Heart left ventricle (tissue), 16 donors: ENCODE measurements at regions not wholly inside any gene's neighbourhood (a gene's known extent, or its start where the extent isn't known, plus 50 kb on each side); places are given as distances from the start of the nearest gene placed in this dataset.
A peak's percentile ranks its signal among the peaks of the same experiment; 100 is the strongest.

Experiments used
- ATAC-seq, 4 donors: fragments of 200-7000 bp; cut with Tn5 transposase; one replicate each; pipeline ENCODE4 v1.9.1; 2020 to 2022; ENCODE audit warnings: moderate library complexity in 4 of 4, mild to moderate bottlenecking in 3 of 4, moderate number of reproducible peaks in 1 of 4
- DNase-seq, 5 donors: peaks; one replicate each; pipeline ENCODE4 v3.0.0-alpha.2; 2020
- H3K27ac ChIP-seq, 12 donors: fragments of 200-600 bp; sonication (generic) in 4 of 12; one replicate each; pipeline versions ENCODE4 v1.5.0 to v1.8.0; 2016 to 2022; ENCODE audit warnings: mild to moderate bottlenecking in 2 of 12
- H3K27me3 ChIP-seq, 9 donors: fragments of 200-600 bp; sonication (generic) in 2 of 9; one replicate each; pipeline versions ENCODE4 v1.5.1 to v1.8.0; 2016 to 2022; ENCODE audit warnings: mild to moderate bottlenecking in 3 of 9
- H3K36me3 ChIP-seq, 9 donors: fragments of 200-600 bp; sonication (generic) in 2 of 9; one replicate each; pipeline versions ENCODE4 v1.5.0 to v1.8.0; 2018 to 2022; ENCODE audit warnings: mild to moderate bottlenecking in 2 of 9
- H3K4me1 ChIP-seq, 12 donors: fragments of 200-600 bp; sonication (generic) in 4 of 12; one replicate each; pipeline versions ENCODE4 v1.5.0 to v1.8.0; 2016 to 2022; ENCODE audit warnings: mild to moderate bottlenecking in 3 of 12
- H3K4me3 ChIP-seq, 12 donors: fragments of 200-600 bp; sonication (generic) in 4 of 12; one replicate each; pipeline versions ENCODE4 v1.5.0 to v1.8.0; 2017 to 2022; ENCODE audit warnings: mild to moderate bottlenecking in 9 of 12, moderate library complexity in 4 of 12
- H3K9me3 ChIP-seq, 12 donors: fragments of 200-600 bp; sonication (generic) in 4 of 12; one replicate each; pipeline versions ENCODE4 v1.5.0 to v1.8.0; 2016 to 2022; ENCODE audit warnings: mild to moderate bottlenecking in 1 of 12
- POLR2A ChIP-seq, 2 donors: fragments of 450-650 bp; IDR thresholded peaks; one replicate each; pipeline ENCODE4 v1.6.1; 2017; ENCODE audit warnings: antibody characterized with exemption in 2 of 2, mild to moderate bottlenecking in 2 of 2, moderate library complexity in 2 of 2
- WGBS, 4 donors: extraction: QIAGEN DNeasy Blood & Tissue Kit in 2 of 4; methylation state at CpG; one replicate each; pipeline versions ENCODE4 v1.1.5 to v1.1.7; 2013 to 2018; 5-methylcytosine and 5-hydroxymethylcytosine counted together
- intact Hi-C, 10 donors: fragments of 100-400 bp; cut with DNase I; formaldehyde crosslinking; loops; one replicate each; pipeline versions ENCODE4 v1.11.1 to v1.14.2; 2022
- TF ChIP-seq, protein P1 (sequence below), 12 donors: fragments of 200-600 bp; sonication (generic) in 4 of 12; IDR thresholded peaks; one replicate each; pipeline versions ENCODE4 v1.5.0 to v1.8.0; 2018 to 2022; ENCODE audit warnings: antibody characterized with exemption in 12 of 12, mild to moderate bottlenecking in 5 of 12
- donor health status: ischemic (EF 13 %, LVEDD 7.1; RV severe dilation, severe dysfunction).
- donor health status: healthy with polysubstance abuse.
- donor health status: DM: no; HTN: yes; CAD: no.
- donor health status: DM: no; HTN: no; CAD: no.
- donor health status: ischemic (EF 25% LVEDD 6.9; RV normal size, moderate dysfunction).
- donor health status: ischemic (EF 25% LVEDD 5.7; RV mildly dilated, moderate dysfunction).
- donor health status: healthy.
- donor health status: DM: yes; HTN: yes; CAD: no.
- donor health status: ischemic (EF 35%, LVEDD 5.7; RV mildly dilated, moderate dysfunction).
- donor health status: nonischemic (EF 11% LVEDD 7.7; RV severe dilation, severe dysfunction).
- donor health status: DM: yes; HTN: yes; CAD: no.
- donor health status: PGD.
- donor health status: ischemic (EF 29% LVEDD 5.4; RV normal size, mild dysfunction).
- donor health status: nonischemic (EF 23%, LVEDD 6.1; RV moderate dilation, normal function).

DNA sequence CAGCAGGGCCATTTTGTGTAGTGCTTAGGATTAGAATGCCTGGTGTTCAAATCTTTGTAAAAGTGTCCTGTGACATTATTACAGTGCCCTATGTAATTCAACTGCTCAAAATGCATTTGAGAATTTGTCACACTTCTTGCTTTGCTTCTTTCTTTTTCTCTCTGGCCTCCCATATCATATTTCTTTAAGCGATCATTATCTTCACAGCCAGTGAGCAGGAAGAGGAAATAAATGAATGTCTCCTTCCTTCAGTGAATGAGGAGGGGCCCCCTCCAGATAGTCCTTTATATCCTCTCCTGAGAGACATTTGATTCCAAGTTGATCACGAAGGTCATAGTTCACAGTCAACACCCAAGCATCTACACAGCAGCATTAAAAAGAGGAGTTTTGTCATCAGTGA is 425.1 kb upstream of the NPVF start:
- peaks cover 0 to 23% (median 0%) of the 10 kb centered on the region in 12 donors for H3K4me1 ChIP-seq
- H3K4me3 ChIP-seq, result no peak overlapping the region
- H3K27me3 ChIP-seq, result no peaks in the 10 kb centered on the region
- intact Hi-C loops, result no loop called here
- ATAC-seq (no peak), DNase-seq (no peak)
- 61 to 66% (median 65%) methylated on average over 2 of the region's 2 CpGs for WGBS, 4 donors
- no peak overlapping the region for H3K27ac ChIP-seq
- TF ChIP-seq POLR2A (IDR thresholded peaks at IDR 0.05), result no peak
- TF ChIP-seq, protein P1, sequence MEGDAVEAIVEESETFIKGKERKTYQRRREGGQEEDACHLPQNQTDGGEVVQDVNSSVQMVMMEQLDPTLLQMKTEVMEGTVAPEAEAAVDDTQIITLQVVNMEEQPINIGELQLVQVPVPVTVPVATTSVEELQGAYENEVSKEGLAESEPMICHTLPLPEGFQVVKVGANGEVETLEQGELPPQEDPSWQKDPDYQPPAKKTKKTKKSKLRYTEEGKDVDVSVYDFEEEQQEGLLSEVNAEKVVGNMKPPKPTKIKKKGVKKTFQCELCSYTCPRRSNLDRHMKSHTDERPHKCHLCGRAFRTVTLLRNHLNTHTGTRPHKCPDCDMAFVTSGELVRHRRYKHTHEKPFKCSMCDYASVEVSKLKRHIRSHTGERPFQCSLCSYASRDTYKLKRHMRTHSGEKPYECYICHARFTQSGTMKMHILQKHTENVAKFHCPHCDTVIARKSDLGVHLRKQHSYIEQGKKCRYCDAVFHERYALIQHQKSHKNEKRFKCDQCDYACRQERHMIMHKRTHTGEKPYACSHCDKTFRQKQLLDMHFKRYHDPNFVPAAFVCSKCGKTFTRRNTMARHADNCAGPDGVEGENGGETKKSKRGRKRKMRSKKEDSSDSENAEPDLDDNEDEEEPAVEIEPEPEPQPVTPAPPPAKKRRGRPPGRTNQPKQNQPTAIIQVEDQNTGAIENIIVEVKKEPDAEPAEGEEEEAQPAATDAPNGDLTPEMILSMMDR (IDR thresholded peaks at IDR 0.05), result no peak
- no peaks in the 10 kb centered on the region for H3K9me3 ChIP-seq
- no peaks in the 10 kb centered on the region for H3K36me3 ChIP-seq

DNA sequence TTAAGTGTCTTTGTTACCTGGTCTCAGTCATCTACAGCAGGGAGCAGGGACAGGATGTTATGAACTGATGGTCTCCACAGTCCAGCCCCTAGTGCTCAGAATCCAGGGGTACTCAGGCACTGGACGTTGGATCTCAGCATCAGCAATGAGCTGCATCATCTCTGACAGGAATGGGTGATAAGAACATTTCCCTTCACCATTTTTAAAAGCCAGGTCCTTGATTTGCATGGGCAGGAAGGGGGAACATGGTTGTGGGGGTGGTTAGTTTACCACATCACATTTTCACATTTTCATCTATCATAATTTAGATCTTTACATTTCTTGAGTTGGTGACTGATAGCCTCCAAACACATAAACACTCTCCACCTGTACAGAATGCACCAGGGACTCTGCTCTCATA is 427.8 kb upstream of the NPVF start:
- 10 to 41% (median 28%) methylated on average over 1 of the region's 1 CpG for WGBS, 4 donors
- Histone ChIP-seq H3K4me3 (no peak overlapping the region), H3K27me3 (no peaks in the 10 kb centered on the region), H3K4me1 (peaks cover 0 to 44% (median 4%) of the 10 kb centered on the region in 12 donors), H3K36me3 (no peaks in the 10 kb centered on the region), H3K27ac (peak overlapping the region in 4 of 12 donors; percentile 18 to 53 (median 38)), H3K9me3 (no peaks in the 10 kb centered on the region)
- intact Hi-C loops, result no loop called here
- TF ChIP-seq, protein P1 (IDR thresholded peaks at IDR 0.05), result no peak
- TF ChIP-seq POLR2A (IDR thresholded peaks at IDR 0.05), result no peak
- no peak for ATAC-seq
- DNase-seq, result no peak

DNA sequence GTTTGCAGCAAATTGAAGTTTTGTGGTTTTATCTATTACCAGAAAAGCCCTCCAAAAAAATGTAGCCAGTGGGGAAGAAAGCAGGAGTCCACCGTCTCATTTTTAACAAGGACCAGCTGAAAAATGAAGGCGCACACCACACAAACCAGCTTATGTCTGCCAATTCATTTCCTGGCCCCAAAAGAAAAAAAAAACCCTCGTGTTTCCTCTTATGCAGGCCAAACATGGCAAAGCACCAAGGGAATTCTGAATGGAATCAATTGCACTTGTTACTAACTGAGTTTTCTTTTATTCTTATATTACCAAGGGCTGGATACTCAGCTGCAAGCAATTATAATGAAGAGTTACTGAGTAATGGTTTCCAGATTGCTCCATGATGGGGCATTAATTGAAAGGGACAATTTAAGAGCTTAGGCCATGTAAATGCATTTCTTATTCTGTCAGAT is 428.3 kb upstream of the NPVF start:
- TF ChIP-seq, protein P1 (IDR thresholded peaks at IDR 0.05), result no peak
- TF ChIP-seq POLR2A (IDR thresholded peaks at IDR 0.05), result no peak
- intact Hi-C loops, result no loop called here
- 35 to 47% (median 43%) methylated on average over 3 of the region's 3 CpGs for WGBS, 4 donors
- Histone ChIP-seq H3K4me1 (peaks cover 0 to 44% (median 4%) of the 10 kb centered on the region in 12 donors), H3K9me3 (no peaks in the 10 kb centered on the region), H3K27ac (peak overlapping the region in 4 of 12 donors; percentile 18 to 53 (median 38)), H3K4me3 (no peak overlapping the region), H3K36me3 (no peaks in the 10 kb centered on the region), H3K27me3 (no peaks in the 10 kb centered on the region)
- DNase-seq, result no peak
- ATAC-seq, result peak in 2 of 4 donors; percentile 32 to 59

DNA sequence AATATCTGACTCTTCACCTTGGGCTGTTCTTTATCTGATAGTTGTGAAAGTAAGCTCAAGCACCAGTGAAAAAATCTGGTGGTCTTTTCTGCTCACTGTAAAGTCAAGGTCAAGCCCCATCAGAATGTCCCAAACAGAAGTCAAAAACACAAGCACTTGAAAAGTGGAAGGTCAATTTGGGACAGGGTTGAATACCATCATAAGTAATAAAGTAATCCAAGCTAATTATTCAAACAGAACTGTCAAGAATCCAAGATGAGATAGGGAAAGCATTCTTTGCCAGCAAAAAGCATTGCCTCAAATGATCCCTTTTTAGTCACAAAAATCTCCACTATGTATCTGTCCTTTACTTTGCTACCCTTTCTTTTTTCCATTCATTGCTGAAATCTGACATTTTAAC is 430.1 kb upstream of the NPVF start:
- ATAC-seq (peak in 1 of 4 donors; percentile 50), DNase-seq (no peak)
- Histone ChIP-seq H3K9me3 (no peaks in the 10 kb centered on the region), H3K4me3 (no peak overlapping the region), H3K27me3 (no peaks in the 10 kb centered on the region), H3K36me3 (no peaks in the 10 kb centered on the region), H3K27ac (peak overlapping the region in 7 of 12 donors; percentile 2 to 76 (median 47)), H3K4me1 (peaks cover 0 to 53% (median 6%) of the 10 kb centered on the region in 12 donors)
- intact Hi-C loops, result no loop called here
- TF ChIP-seq POLR2A (IDR thresholded peaks at IDR 0.05), result no peak
- TF ChIP-seq, protein P1 (IDR thresholded peaks at IDR 0.05), result no peak
